Coronary artery (tissue), 2 donors: ENCODE measurements at regions not wholly inside any gene's neighbourhood (a gene's known extent, or its start where the extent isn't known, plus 50 kb on each side); places are given as distances from the start of the nearest gene placed in this dataset.

Experiments used
- DNase-seq: peaks from one replicate; pipeline ENCODE4 v3.0.0-alpha.2; 2017; ENCODE audit warnings: low spot score
- H3K27ac ChIP-seq, 2 donors: fragments of 200-600 bp; sonication (generic); one replicate each; pipeline ENCODE4 v1.5.1; 2016 to 2019
- H3K4me3 ChIP-seq: fragments of 200-600 bp; sonication (generic); 2 replicates; pipeline ENCODE4 v1.5.1; 2016; ENCODE audit warnings: mild to moderate bottlenecking, moderate library complexity
- TF ChIP-seq, protein P1 (sequence below): fragments of 200-600 bp; sonication (generic); IDR thresholded peaks from one replicate; pipeline ENCODE4 v1.5.1; 2019; ENCODE audit warnings: antibody characterized with exemption

GRCh38 chr1:30303387-30303786 lies 420.0 kb downstream of the MATN1 start:
- Histone ChIP-seq H3K27ac (no peak overlapping the region), H3K4me3 (no peak overlapping the region)
- DNase-seq: no peak
- TF ChIP-seq, protein P1, sequence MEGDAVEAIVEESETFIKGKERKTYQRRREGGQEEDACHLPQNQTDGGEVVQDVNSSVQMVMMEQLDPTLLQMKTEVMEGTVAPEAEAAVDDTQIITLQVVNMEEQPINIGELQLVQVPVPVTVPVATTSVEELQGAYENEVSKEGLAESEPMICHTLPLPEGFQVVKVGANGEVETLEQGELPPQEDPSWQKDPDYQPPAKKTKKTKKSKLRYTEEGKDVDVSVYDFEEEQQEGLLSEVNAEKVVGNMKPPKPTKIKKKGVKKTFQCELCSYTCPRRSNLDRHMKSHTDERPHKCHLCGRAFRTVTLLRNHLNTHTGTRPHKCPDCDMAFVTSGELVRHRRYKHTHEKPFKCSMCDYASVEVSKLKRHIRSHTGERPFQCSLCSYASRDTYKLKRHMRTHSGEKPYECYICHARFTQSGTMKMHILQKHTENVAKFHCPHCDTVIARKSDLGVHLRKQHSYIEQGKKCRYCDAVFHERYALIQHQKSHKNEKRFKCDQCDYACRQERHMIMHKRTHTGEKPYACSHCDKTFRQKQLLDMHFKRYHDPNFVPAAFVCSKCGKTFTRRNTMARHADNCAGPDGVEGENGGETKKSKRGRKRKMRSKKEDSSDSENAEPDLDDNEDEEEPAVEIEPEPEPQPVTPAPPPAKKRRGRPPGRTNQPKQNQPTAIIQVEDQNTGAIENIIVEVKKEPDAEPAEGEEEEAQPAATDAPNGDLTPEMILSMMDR: no peak

GRCh38 chr1:30302858-30303257 lies 420.5 kb downstream of the MATN1 start:
- DNase-seq: peak; percentile 26
- Histone ChIP-seq H3K4me3 (no peak overlapping the region), H3K27ac (no peak overlapping the region)
- TF ChIP-seq, protein P1: no peak

- Histone ChIP-seq H3K4me3 (no peak overlapping the region), H3K27ac (no peak overlapping the region)
- TF ChIP-seq, protein P1: no peak
- DNase-seq: peak; percentile 52
These were observed 422.7 kb downstream of the MATN1 start for GRCh38 chr1:30300669-30301068.

DNA sequence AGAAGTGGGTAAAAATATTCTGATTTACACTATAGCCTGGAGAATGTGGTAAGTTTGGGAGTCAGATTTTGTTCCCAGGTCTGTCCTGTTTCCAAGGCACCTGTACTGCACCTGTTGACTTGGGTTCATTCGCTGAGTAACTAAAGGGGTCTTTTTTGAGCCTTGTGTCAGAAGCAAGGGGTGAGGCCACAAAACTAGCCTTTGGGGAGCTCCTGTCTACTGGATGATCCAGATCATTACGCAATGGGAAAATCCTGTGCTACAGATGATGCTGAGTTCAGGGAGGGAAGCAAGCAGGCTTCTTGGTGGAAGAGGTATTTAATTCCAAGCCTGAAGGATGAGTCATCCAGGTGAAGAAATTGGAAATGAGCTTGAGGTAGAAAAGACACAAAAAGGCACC lies 424.0 kb downstream of the MATN1 start:
- no peak overlapping the region for H3K4me3 ChIP-seq

GRCh38 chr1:30295674-30296073 lies 427.7 kb downstream of the MATN1 start:
- DNase-seq: peak; percentile 53
- Histone ChIP-seq H3K27ac (no peak overlapping the region), H3K4me3 (no peak overlapping the region)
- TF ChIP-seq, protein P1: no peak

More for the DNA sequence above, 424.0 kb downstream of the MATN1 start:
- H3K27ac ChIP-seq: no peak overlapping the region
- no peak for DNase-seq
- TF ChIP-seq, protein P1: no peak

- Histone ChIP-seq H3K27ac (no peak overlapping the region), H3K4me3 (no peak overlapping the region)
- TF ChIP-seq, protein P1: no peak
- no peak for DNase-seq
These were observed 428.1 kb downstream of the MATN1 start for GRCh38 chr1:30295266-30295665.

- H3K4me3 ChIP-seq: no peak overlapping the region
- TF ChIP-seq, protein P1: no peak
- H3K27ac ChIP-seq: no peak overlapping the region
- peak; percentile 24 for DNase-seq
These were observed 428.9 kb downstream of the MATN1 start for GRCh38 chr1:30294508-30294907.
